H9 (cell line): ENCODE measurements at regions not wholly inside any gene's neighbourhood (a gene's known extent, or its start where the extent isn't known, plus 50 kb on each side); places are given as distances from the start of the nearest gene placed in this dataset.

Experiments
- DNase-seq: peaks from one replicate; pipeline ENCODE4 v3.0.0-alpha.2; 2017
- H2AFZ ChIP-seq: one replicate; pipeline ENCODE4 v1.6.1; 2013; ENCODE audit warnings: mild to moderate bottlenecking, low read length, control low read depth, moderate library complexity
- H2AK5ac ChIP-seq: 2 replicates; pipeline ENCODE4 v1.6.1; 2013; ENCODE audit warnings: low read length, control low read depth, mixed read lengths; ENCODE audit not compliant: insufficient read length
- H2BK120ac ChIP-seq: one replicate; pipeline ENCODE4 v1.6.1; 2013; ENCODE audit warnings: low read depth, mild to moderate bottlenecking, low read length, control low read depth, inconsistent platforms; ENCODE audit not compliant: poor library complexity, severe bottlenecking
- H2BK12ac ChIP-seq: 2 replicates; pipeline ENCODE4 v1.6.1; 2013; ENCODE audit warnings: low read length, control low read depth, mixed read lengths, low read depth; ENCODE audit not compliant: insufficient read length
- H2BK15ac ChIP-seq: 2 replicates; pipeline ENCODE4 v1.6.1; 2013; ENCODE audit warnings: low read depth, low read length, control low read depth
- H2BK20ac ChIP-seq: one replicate; pipeline ENCODE4 v1.6.1; 2013; ENCODE audit warnings: low read depth, mild to moderate bottlenecking, low read length, control low read depth, inconsistent platforms; ENCODE audit not compliant: poor library complexity, severe bottlenecking
- H2BK5ac ChIP-seq: 2 replicates; pipeline ENCODE4 v1.6.1; 2013; ENCODE audit warnings: low read length, control low read depth, mixed read lengths; ENCODE audit not compliant: insufficient read length
- H3K14ac ChIP-seq: 2 replicates; pipeline ENCODE4 v1.6.1; 2013; ENCODE audit warnings: low read length, control low read depth; ENCODE audit not compliant: insufficient read depth
- H3K18ac ChIP-seq: 2 replicates; pipeline ENCODE4 v1.6.1; 2013; ENCODE audit warnings: low read depth, mild to moderate bottlenecking, mixed read lengths, low read length, control low read depth; ENCODE audit not compliant: insufficient read length
- H3K23ac ChIP-seq: 2 replicates; pipeline ENCODE4 v1.6.1; 2013; ENCODE audit warnings: low read length, control low read depth, mixed read lengths, low read depth; ENCODE audit not compliant: insufficient read length
- H3K23me2 ChIP-seq: 2 replicates; pipeline ENCODE4 v1.6.1; 2013; ENCODE audit warnings: low read depth, mild to moderate bottlenecking, mixed read lengths, low read length, control low read depth; ENCODE audit not compliant: insufficient read length, poor library complexity, severe bottlenecking
- H3K27ac ChIP-seq: 2 replicates; pipeline ENCODE4 v1.5.1; 2013; ENCODE audit warnings: low read length, control low read depth, mixed read lengths, low read depth; ENCODE audit not compliant: insufficient read length
- H3K27me3 ChIP-seq: 2 replicates; pipeline ENCODE4 v1.6.1; 2013; ENCODE audit warnings: low read length, control low read depth, inconsistent platforms; ENCODE audit not compliant: insufficient read depth
- H3K4ac ChIP-seq: 2 replicates; pipeline ENCODE4 v1.6.1; 2013; ENCODE audit warnings: low read depth, mild to moderate bottlenecking, control low read depth, inconsistent platforms, low read length, moderate library complexity
- H3K4me1 ChIP-seq: 2 replicates; pipeline ENCODE4 v1.6.1; 2013; ENCODE audit warnings: low read length, control low read depth, inconsistent platforms; ENCODE audit not compliant: insufficient read depth
- H3K4me2 ChIP-seq: 2 replicates; pipeline ENCODE4 v1.6.1; 2013; ENCODE audit warnings: low read length, control low read depth, mixed read lengths; ENCODE audit not compliant: insufficient read length, insufficient read depth
- H3K56ac ChIP-seq: 2 replicates; pipeline ENCODE4 v1.6.1; 2013; ENCODE audit warnings: low read depth, mild to moderate bottlenecking, mixed read lengths, low read length, control low read depth; ENCODE audit not compliant: insufficient read length
- H3K79me1 ChIP-seq: 2 replicates; pipeline ENCODE4 v1.6.1; 2013; ENCODE audit warnings: low read depth, mild to moderate bottlenecking, moderate library complexity, low read length, control low read depth, inconsistent platforms; ENCODE audit not compliant: insufficient read depth, poor library complexity, severe bottlenecking
- H3K79me2 ChIP-seq: 2 replicates; pipeline ENCODE4 v1.6.1; 2013; ENCODE audit warnings: low read length, control low read depth, inconsistent platforms; ENCODE audit not compliant: insufficient read depth
- H3K9ac ChIP-seq: 2 replicates; pipeline ENCODE4 v1.6.1; 2013; ENCODE audit warnings: low read length, control low read depth, mixed read lengths; ENCODE audit not compliant: insufficient read length; ENCODE audit errors: extremely low read depth
- H3K9me3 ChIP-seq: one replicate; pipeline ENCODE4 v1.6.1; 2013; ENCODE audit warnings: low read depth, low read length, inconsistent platforms; ENCODE audit not compliant: control insufficient read depth
- H3T11ph ChIP-seq: one replicate; pipeline ENCODE4 v1.6.1; 2013; ENCODE audit warnings: mild to moderate bottlenecking, low read length, control low read depth, inconsistent platforms
- H4K20me1 ChIP-seq: one replicate; pipeline ENCODE4 v1.6.1; 2013; ENCODE audit not compliant: control insufficient read depth, insufficient read length, insufficient read depth
- H4K5ac ChIP-seq: 2 replicates; pipeline ENCODE4 v1.6.1; 2013; ENCODE audit warnings: low read depth, mild to moderate bottlenecking, mixed read lengths, low read length, control low read depth; ENCODE audit not compliant: insufficient read length
- H4K8ac ChIP-seq: replicated peaks from 2 replicates; pipeline ENCODE4 v1.6.1; 2013; ENCODE audit warnings: low read length, control low read depth, mixed read lengths, low read depth; ENCODE audit not compliant: insufficient read length
- H4K91ac ChIP-seq: 2 replicates; pipeline ENCODE4 v1.6.1; 2013; ENCODE audit warnings: low read depth, mild to moderate bottlenecking, moderate library complexity, mixed read lengths, low read length, control low read depth; ENCODE audit not compliant: insufficient read length
- H3K27ac Mint-ChIP-seq, 3 experiments: 2 replicates in 2 of 3; 3 replicates in 1 of 3; pipeline ENCODE4 v1.8.0; 2020 to 2021; ENCODE audit warnings: mixed read lengths in 3 of 3, mild to moderate bottlenecking in 1 of 3, moderate library complexity in 1 of 3
- H3K27me3 Mint-ChIP-seq: 2 replicates; pipeline ENCODE4 v1.8.0; 2021; ENCODE audit warnings: low read depth, mild to moderate bottlenecking, moderate library complexity, mixed read lengths
- H3K36me3 Mint-ChIP-seq, 3 experiments: 2 replicates in 2 of 3; 3 replicates in 1 of 3; pipeline ENCODE4 v1.8.0; 2020 to 2021; ENCODE audit warnings: low read depth in 3 of 3, mixed read lengths in 3 of 3; ENCODE audit not compliant: insufficient read depth in 1 of 3
- H3K4me1 Mint-ChIP-seq, 2 experiments: 2 replicates each; pipeline ENCODE4 v1.8.0; 2020; ENCODE audit warnings: mixed read lengths in 2 of 2
- H3K4me3 Mint-ChIP-seq, 2 experiments: 2 replicates in 1 of 2; 3 replicates in 1 of 2; pipeline ENCODE4 v1.8.0; 2020 to 2021; ENCODE audit warnings: mild to moderate bottlenecking in 2 of 2, mixed read lengths in 2 of 2, moderate library complexity in 1 of 2
- H3K9me3 Mint-ChIP-seq, 2 experiments: 2 replicates in 1 of 2; 3 replicates in 1 of 2; pipeline ENCODE4 v1.8.0; 2020; ENCODE audit warnings: mild to moderate bottlenecking in 2 of 2, mixed read lengths in 2 of 2, moderate library complexity in 1 of 2
- CTCF ChIP-seq: fragments of 200-600 bp; sonication (generic); conservative IDR thresholded peaks from 3 replicates; pipeline ENCODE4 v1.8.0; 2021; ENCODE audit warnings: antibody characterized with exemption, mild to moderate bottlenecking
- WGBS: extraction: QIAGEN DNeasy Blood & Tissue Kit; methylation state at CpG from one replicate; pipeline ENCODE4 v1.1.7; 2013; ENCODE audit warnings: missing lambda C conversion rate, low lambda C conversion rate, mixed read lengths; ENCODE audit not compliant: insufficient read length; ENCODE audit errors: extremely low coverage; 5-methylcytosine and 5-hydroxymethylcytosine counted together

GRCh38 chr1:231099311-231099710 lies 59.3 kb upstream of the FAM89A start:
- H2AK5ac ChIP-seq, result no peak overlapping the region

More at GRCh38 chr1:231099311-231099710, 59.3 kb upstream of the FAM89A start:
- Histone ChIP-seq H2AFZ (no peak overlapping the region), H2BK5ac (no peak overlapping the region), H2BK20ac (no peak overlapping the region), H3K9ac (no peak overlapping the region), H3K56ac (no peak overlapping the region), H3K9me3 (no peaks in the 10 kb centered on the region), H3K23me2 (no peaks in the 10 kb centered on the region), H4K20me1 (no peaks in the 10 kb centered on the region), H3K14ac (no peak overlapping the region), H3K18ac (no peak overlapping the region), H3K27me3 (peaks cover 4% of the 10 kb centered on the region; the same call in 1 of the 2 replicates), H3K23ac (no peak overlapping the region), H3T11ph (no peak overlapping the region), H3K4me2 (no peak overlapping the region), H4K8ac (no peak overlapping the region), H4K91ac (no peak overlapping the region), H3K79me2 (no peaks in the 10 kb centered on the region), H2BK120ac (no peak overlapping the region), H3K4ac (no peak overlapping the region), H3K79me1 (no peaks in the 10 kb centered on the region), H3K27ac (no peak overlapping the region), H2BK15ac (no peak overlapping the region), H2BK12ac (no peak overlapping the region), H4K5ac (no peak overlapping the region), H3K4me1 (no peaks in the 10 kb centered on the region)
- no peaks in the 10 kb centered on the region for H3K9me3 Mint-ChIP-seq
- peaks cover 87% of the 10 kb centered on the region for H3K27me3 Mint-ChIP-seq
- H3K36me3 Mint-ChIP-seq, result no peaks in the 10 kb centered on the region
- H3K27ac Mint-ChIP-seq, result no peak overlapping the region
- H3K4me1 Mint-ChIP-seq, result peaks cover 0 to 6% of the 10 kb centered on the region in 2 experiments; a peak in 2 of 4 replicates
- H3K4me3 Mint-ChIP-seq, result no peak overlapping the region
- WGBS, result no CpG with 5 or more reads among the region's 6 CpGs
- TF ChIP-seq CTCF, result no peak
- no peak for DNase-seq
